OCI-LY3 (cell line): ENCODE measurements at regions not wholly inside any gene's neighbourhood (a gene's known extent, or its start where the extent isn't known, plus 50 kb on each side); places are given as distances from the start of the nearest gene placed in this dataset.

ENCODE experiments used
- H2AFZ ChIP-seq: fragments of 200-600, 300-600 bp; shearing (Covaris generic); 2 replicates; pipeline ENCODE4 v1.6.0; 2014; ENCODE audit warnings: antibody characterized with exemption, low read depth, low read length
- H3K27ac ChIP-seq: fragments of 200-600, 300-600 bp; sonication (generic); 2 replicates; pipeline ENCODE4 v1.5.1; 2014; ENCODE audit warnings: mild to moderate bottlenecking, low read length, moderate library complexity, mixed read lengths
- H3K27me3 ChIP-seq: fragments of 200-600, 300-600 bp; sonication (generic); 2 replicates; pipeline ENCODE4 v1.6.1; 2014; ENCODE audit warnings: low read depth, low read length, mixed read lengths
- H3K36me3 ChIP-seq: fragments of 200-600, 300-600 bp; sonication (generic); replicated peaks from 2 replicates; pipeline ENCODE3; 2014; ENCODE audit warnings: low read depth, low read length, mixed read lengths
- H3K4me1 ChIP-seq: fragments of 300-600, 200-600 bp; sonication (generic); 2 replicates; pipeline ENCODE4 v1.6.1; 2014; ENCODE audit warnings: low read length, mixed read lengths
- H3K4me2 ChIP-seq: fragments of 200-600, 300-600 bp; sonication (generic); 2 replicates; pipeline ENCODE4 v1.6.1; 2014; ENCODE audit warnings: low read length, mixed read lengths
- H3K4me3 ChIP-seq: fragments of 300-600, 200-600 bp; sonication (generic); 2 replicates; pipeline ENCODE4 v1.5.1; 2014; ENCODE audit warnings: antibody characterized with exemption, mild to moderate bottlenecking, low read length, moderate library complexity
- H3K79me2 ChIP-seq: fragments of 300-600, 200-600 bp; shearing (Covaris generic); 2 replicates; pipeline ENCODE4 v1.6.1; 2014; ENCODE audit warnings: mild to moderate bottlenecking, low read length, mixed read lengths
- H3K9ac ChIP-seq: fragments of 300-600, 200-600 bp; shearing (Covaris generic); 2 replicates; pipeline ENCODE4 v1.6.0; 2014; ENCODE audit warnings: mild to moderate bottlenecking, low read length, moderate library complexity
- H3K9me3 ChIP-seq: fragments of 200-600, 300-600 bp; shearing (Covaris generic); 2 replicates; pipeline ENCODE4 v1.6.1; 2014; ENCODE audit warnings: low read length, mixed read lengths; ENCODE audit not compliant: insufficient read depth
- H4K20me1 ChIP-seq: fragments of 200-600, 300-600 bp; sonication (generic); 2 replicates; pipeline ENCODE4 v1.6.1; 2016; ENCODE audit warnings: low read length, mixed read lengths; ENCODE audit not compliant: insufficient read depth
- EZH2phosphoT487 ChIP-seq: fragments of 200-600 bp; shearing (Covaris generic); IDR thresholded peaks from 2 replicates; pipeline ENCODE4 v1.6.1; 2018; ENCODE audit warnings: antibody characterized with exemption, mixed run types, low read depth
- TF ChIP-seq, protein P1 (sequence below): fragments of 200-600, 300-600 bp; sonication (generic); IDR thresholded peaks from 2 replicates; pipeline ENCODE4 v1.5.1; 2014; ENCODE audit warnings: antibody characterized with exemption, low read length, low read depth

GRCh38 chr3:78483090-78483489, 1284.7 kb downstream of the ROBO1 start:
- H3K79me2 ChIP-seq: no peaks in the 10 kb centered on the region
- no peak overlapping the region for H3K9ac ChIP-seq
- no peaks in the 10 kb centered on the region for H4K20me1 ChIP-seq
- no peaks in the 10 kb centered on the region for H3K27me3 ChIP-seq
- TF ChIP-seq, protein P1, sequence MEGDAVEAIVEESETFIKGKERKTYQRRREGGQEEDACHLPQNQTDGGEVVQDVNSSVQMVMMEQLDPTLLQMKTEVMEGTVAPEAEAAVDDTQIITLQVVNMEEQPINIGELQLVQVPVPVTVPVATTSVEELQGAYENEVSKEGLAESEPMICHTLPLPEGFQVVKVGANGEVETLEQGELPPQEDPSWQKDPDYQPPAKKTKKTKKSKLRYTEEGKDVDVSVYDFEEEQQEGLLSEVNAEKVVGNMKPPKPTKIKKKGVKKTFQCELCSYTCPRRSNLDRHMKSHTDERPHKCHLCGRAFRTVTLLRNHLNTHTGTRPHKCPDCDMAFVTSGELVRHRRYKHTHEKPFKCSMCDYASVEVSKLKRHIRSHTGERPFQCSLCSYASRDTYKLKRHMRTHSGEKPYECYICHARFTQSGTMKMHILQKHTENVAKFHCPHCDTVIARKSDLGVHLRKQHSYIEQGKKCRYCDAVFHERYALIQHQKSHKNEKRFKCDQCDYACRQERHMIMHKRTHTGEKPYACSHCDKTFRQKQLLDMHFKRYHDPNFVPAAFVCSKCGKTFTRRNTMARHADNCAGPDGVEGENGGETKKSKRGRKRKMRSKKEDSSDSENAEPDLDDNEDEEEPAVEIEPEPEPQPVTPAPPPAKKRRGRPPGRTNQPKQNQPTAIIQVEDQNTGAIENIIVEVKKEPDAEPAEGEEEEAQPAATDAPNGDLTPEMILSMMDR: no peak
- TF ChIP-seq EZH2phosphoT487: no peak
- H3K36me3 ChIP-seq: no peaks in the 10 kb centered on the region
- no peak overlapping the region for H2AFZ ChIP-seq
- no peak overlapping the region for H3K4me2 ChIP-seq
- H3K9me3 ChIP-seq: no peaks in the 10 kb centered on the region
- H3K4me1 ChIP-seq: no peaks in the 10 kb centered on the region; the same call in 1 of the 2 replicates
- H3K27ac ChIP-seq: no peak overlapping the region
- H3K4me3 ChIP-seq: no peak overlapping the region

- H3K4me3 ChIP-seq: no peak overlapping the region
- H3K9ac ChIP-seq: no peak overlapping the region
- no peak overlapping the region for H3K27ac ChIP-seq
- no peaks in the 10 kb centered on the region for H3K36me3 ChIP-seq
- no peaks in the 10 kb centered on the region for H3K27me3 ChIP-seq
- no peak for TF ChIP-seq EZH2phosphoT487
- TF ChIP-seq, protein P1: no peak
- no peaks in the 10 kb centered on the region for H4K20me1 ChIP-seq
- no peaks in the 10 kb centered on the region for H3K9me3 ChIP-seq
- H2AFZ ChIP-seq: 0 out of 2 replicates have a peak overlapping the region, but pooled peaks have one; percentile 22
- H3K4me2 ChIP-seq: no peak overlapping the region
- H3K4me1 ChIP-seq: no peaks in the 10 kb centered on the region
- no peaks in the 10 kb centered on the region for H3K79me2 ChIP-seq
Measured at GRCh38 chr3:78494851-78495250, 1272.9 kb downstream of the ROBO1 start.

- Histone ChIP-seq H3K9ac (no peak overlapping the region), H3K27ac (no peak overlapping the region)
Measured at GRCh38 chr3:78495301-78495700, 1272.5 kb downstream of the ROBO1 start.

GRCh38 chr3:78496501-78496900, 1271.3 kb downstream of the ROBO1 start:
- no peak for TF ChIP-seq EZH2phosphoT487
- TF ChIP-seq, protein P1: no peak
- Histone ChIP-seq H3K36me3 (no peaks in the 10 kb centered on the region), H4K20me1 (no peaks in the 10 kb centered on the region), H3K9ac (no peak overlapping the region), H3K4me1 (peaks cover 5% of the 10 kb centered on the region; the same call in 1 of the 2 replicates), H3K4me2 (no peak overlapping the region), H3K9me3 (0 out of 2 replicates have a peak, but pooled peaks cover 3% of the 10 kb centered on the region), H2AFZ (no peak overlapping the region), H3K4me3 (no peak overlapping the region), H3K79me2 (no peaks in the 10 kb centered on the region), H3K27ac (no peak overlapping the region), H3K27me3 (no peaks in the 10 kb centered on the region)

More at GRCh38 chr3:78495301-78495700, 1272.5 kb downstream of the ROBO1 start:
- H3K9me3 ChIP-seq: no peaks in the 10 kb centered on the region
- no peaks in the 10 kb centered on the region for H3K4me1 ChIP-seq
- no peaks in the 10 kb centered on the region for H3K27me3 ChIP-seq
- no peak overlapping the region for H3K4me3 ChIP-seq
- H3K79me2 ChIP-seq: no peaks in the 10 kb centered on the region
- H3K36me3 ChIP-seq: no peaks in the 10 kb centered on the region
- H3K4me2 ChIP-seq: no peak overlapping the region
- TF ChIP-seq EZH2phosphoT487: no peak
- TF ChIP-seq, protein P1: no peak
- no peaks in the 10 kb centered on the region for H4K20me1 ChIP-seq
- 0 out of 2 replicates have a peak overlapping the region, but pooled peaks have one; percentile 22 for H2AFZ ChIP-seq
